Gastroesophageal sphincter (tissue), 2 donors: ENCODE measurements at regions not wholly inside any gene's neighbourhood (a gene's known extent, or its start where the extent isn't known, plus 50 kb on each side); places are given as distances from the start of the nearest gene placed in this dataset.

Source experiments
- EP300 ChIP-seq: sonication (generic); formaldehyde crosslinking; IDR thresholded peaks from one replicate; pipeline ENCODE4 v1.6.1; 2017; ENCODE audit warnings: antibody characterized with exemption, mild to moderate bottlenecking
- POLR2AphosphoS5 ChIP-seq: sonication (generic); formaldehyde crosslinking; IDR thresholded peaks from one replicate; pipeline ENCODE4 v1.6.1; 2017; ENCODE audit warnings: antibody characterized with exemption

GRCh38 chr16:5349101-5349500 lies 251.5 kb upstream of the EEF2KMT start:
- TF ChIP-seq EP300 (no peak), POLR2AphosphoS5 (no peak)
